Fibroblast of skin of scalp (primary cell): ENCODE measurements at regions not wholly inside any gene's neighbourhood (a gene's known extent, or its start where the extent isn't known, plus 50 kb on each side); places are given as distances from the start of the nearest gene placed in this dataset.
"Not testable (repeated sequence)": the region's sequence is repeated elsewhere in the genome, so short reads cannot be mapped to it uniquely, and the experiment has no call there.

Experiments
- DNase-seq: peaks from one replicate; pipeline ENCODE4 v3.0.0-alpha.2; 2013

DNA sequence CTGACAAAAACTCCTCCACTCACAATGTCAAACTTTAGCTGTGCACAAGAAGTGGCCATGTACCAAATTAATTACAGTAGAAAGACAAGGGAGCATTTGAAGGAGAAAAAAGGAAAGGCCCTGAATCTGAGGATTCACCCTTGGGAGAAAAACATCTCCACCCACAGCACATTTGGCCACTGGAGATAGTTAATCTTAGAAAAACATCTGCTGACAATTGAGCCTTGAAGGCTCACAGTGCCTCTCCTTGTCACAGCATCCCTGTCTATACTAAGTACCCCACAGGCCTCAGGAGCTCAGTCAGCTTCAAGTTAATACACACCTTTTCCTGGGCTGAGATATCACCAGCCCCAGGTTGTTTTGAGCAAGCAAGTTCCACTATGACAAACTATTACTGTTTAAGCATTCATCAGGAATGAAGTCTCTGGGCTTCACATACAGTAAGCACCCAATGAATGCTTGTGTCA, 78.1 kb upstream of the SETMAR start:
- no peak for DNase-seq

DNA sequence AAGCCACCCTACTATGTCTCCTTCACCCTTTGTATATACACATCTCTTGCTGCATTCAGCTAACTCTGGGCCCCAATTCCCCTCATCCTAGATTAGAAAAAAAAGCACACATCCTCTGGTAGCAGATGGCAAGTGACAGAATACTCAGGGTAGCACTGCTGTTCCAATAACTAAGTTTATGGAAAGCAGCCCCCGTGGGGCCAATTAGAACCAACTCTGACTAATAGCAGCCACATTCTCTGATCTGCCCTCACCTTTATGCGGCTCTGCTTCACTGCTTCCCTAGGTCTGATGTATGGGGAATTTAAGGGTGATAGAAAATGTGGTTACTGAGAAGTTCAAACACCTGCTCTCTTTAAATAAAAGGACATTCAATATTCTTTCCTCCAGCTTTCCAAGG, 74.9 kb upstream of the SETMAR start:
- DNase-seq, result no peak

DNA sequence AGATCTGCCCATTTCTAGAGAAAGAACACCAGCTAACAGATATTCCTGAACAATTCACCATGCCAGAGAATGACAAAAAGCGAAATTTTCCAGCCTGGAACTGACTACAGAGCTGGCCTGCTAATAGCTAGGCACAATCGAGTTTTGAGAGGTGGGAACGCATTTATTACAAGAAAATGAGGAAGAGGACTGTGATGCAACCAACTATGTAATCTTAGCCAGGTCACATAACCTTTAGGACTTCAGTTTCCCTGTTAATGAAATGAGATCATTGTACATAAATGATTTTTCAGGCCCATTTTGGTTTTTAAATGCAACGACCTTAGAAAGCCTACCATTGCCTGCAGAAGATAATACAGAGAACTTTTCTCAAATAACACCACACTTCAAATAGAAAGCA, 72.1 kb upstream of the SETMAR start:
- no peak for DNase-seq

DNA sequence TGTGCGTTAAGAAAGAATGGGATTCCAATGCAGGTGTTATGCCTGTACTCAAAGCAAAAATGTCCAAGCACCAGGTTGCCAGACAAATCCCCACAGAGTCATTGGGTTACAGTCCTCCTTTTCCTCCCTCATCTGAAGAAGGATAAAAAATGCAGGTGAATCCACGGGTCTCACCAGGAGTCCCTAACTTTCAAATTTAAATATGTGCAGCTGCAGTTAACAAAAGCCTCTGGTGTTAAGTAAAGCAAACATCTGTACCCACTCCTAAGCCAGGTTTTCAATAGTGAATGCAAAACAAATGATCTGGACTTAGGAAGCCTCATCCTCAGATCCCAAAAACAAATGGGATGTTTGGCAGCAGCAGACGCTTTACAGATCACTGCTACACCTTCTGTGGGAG, 70.4 kb upstream of the SETMAR start:
- no peak for DNase-seq

DNA sequence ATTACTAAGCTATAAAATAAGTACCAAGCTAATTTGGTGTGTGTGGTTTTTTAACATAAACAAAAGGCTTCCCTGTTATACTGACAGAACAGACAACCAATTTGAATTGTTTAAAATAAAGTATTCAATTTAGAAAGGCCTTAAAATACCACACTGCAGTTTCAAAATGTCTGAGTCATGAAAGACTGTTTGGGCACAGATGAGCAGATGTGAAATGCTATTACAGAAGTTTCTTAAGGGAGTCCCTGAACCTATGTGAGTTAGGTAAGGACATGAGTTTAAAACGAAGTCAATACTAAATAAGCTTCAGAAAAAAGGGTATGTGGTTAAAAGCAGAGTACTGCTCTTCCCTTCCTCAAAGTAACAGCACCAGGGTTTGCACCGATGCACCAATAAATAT, 69.7 kb upstream of the SETMAR start:
- no peak for DNase-seq

DNA sequence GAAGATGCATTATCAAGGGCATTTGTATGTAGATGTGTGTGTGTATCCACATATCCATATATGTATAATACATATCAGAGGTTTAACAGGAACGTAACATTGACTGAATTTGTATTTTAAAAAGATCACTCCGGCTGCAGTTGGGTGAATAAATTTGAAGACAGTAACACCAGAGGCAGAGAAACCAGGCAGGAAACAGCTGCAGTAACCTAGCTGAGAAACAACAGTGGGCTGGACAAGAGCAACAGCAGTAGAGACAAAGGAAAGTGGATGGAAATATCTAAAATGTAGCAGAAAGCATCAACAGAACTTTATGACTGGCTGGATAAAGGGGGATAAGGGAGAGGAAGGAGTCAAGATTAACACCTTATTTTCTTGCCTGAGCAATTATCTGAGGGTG, 68.3 kb upstream of the SETMAR start:
- no peak for DNase-seq

DNA sequence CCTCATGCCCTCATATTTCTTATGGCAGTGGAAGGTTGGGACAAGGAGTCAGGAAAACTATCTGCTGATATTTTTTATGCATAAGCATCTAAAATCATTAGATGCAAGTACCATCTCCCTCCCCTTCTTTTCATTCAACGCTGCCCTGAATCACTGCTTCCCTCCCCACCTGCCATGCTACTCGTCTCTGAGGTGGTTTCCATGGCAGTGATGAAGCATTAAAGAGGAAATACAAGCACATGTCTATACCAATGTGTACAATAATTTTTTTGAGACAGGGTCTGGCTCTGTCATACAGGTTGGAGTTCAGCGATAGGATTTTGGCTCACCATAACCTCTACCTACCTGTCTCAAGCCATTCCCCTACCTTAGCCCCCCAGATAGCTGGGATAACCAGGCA, 67.5 kb upstream of the SETMAR start:
- DNase-seq, result no peak

DNA sequence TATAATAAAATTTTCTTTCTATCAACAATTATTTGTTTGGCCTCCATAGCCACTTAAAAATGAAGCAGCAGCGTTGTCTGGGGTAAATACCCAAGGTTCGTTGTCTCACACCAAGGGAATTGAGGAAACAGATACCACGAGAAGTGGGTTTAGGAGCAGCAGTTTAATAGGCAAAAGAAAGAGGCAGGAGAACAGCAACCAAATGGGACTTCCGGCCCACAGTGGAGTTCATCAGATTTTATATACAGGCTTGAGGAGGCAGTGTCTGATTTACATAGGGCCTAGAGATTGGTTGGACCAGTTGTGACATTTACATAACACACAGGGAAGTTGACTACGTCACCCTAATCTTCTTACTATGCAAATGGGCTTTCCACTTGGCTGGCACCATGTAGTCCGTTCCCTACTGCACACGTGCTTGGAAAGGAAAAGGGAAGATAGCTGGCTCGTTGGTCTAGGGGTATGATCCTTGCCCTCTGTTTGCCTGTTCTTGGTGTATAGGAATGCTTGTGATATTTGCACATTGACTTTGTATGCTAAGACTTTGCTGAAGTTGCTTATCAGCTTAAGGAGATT, 61.5 kb upstream of the SETMAR start:
- DNase-seq, result no peak

DNA sequence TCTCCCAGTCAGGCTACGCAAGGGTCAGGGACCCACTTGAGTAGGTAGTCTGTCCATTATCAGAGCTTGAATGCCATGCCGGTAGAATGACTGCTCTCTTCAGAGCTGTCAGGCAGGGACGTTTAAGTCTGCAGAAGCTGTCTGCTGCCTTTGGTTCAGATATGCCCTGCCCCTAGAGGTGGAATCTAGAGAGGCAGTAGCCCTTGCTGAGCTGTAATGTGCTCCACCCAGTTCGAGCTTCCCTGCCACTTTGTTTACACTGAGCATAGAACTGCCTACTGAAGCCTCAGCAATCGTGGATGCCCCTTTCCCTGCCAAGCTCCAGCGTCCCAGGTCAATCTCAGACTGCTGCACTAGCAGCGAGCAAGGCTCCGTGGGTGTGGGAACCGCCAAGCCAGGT, 57.5 kb upstream of the SETMAR start:
- no peak for DNase-seq

DNA sequence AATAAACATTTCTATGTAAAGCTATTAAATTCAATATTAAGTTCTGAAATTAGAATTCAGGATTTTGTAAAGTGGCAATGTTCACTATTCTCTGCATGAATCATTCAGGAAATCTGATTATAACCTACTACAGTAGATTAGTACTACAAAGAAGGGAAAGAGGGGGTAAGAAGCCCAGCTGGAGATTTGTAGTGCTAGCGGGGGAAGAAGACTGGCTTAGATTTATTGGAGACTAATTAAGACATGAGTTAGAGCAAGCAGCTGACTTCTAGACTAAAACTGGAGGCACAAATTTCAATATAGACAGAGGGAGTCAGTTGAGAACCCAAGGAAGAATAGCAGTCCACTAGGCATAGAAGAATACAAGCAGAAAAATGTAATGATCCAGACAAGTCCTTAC, 55.8 kb upstream of the SETMAR start:
- no peak for DNase-seq

DNA sequence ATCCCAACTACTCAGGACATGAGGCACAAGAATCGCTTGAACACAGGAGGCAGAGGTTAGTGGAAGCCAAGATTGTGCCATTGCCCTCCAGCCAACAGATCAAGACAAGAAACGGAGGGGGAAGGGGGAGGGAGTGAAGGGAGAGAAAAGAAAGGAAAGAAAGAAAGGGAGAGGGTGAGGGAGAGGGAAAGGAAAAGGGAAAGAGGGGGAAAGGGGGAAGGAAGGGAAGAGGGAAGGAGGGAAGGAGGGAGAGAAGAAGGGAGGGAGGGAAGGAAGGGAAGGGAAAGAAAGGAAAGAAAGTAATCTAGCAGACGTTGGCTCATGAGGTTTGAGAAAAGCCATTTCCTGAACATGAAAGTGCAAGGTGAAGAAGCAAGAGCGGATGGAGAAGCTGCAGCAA, 53.1 kb upstream of the SETMAR start:
- no peak for DNase-seq

DNA sequence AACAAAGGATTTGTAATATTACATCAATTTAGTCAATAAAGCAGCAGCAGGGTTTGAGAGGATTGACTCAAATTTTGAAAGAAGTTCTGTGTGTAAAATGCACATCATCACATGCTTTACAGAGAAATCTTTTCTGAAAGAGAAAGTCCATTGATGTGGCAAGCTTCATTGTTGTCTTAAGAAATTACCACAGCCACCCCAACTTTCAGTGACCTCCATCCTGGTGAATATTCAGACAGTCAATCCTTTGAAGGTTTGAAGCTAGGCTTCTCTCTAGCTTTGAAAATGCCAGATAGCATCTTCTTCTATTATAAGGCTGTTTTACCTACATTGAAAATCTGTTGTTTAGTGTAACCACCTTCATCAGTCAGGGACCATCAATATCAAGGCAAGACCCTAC, 51.8 kb upstream of the SETMAR start:
- no peak for DNase-seq

DNA sequence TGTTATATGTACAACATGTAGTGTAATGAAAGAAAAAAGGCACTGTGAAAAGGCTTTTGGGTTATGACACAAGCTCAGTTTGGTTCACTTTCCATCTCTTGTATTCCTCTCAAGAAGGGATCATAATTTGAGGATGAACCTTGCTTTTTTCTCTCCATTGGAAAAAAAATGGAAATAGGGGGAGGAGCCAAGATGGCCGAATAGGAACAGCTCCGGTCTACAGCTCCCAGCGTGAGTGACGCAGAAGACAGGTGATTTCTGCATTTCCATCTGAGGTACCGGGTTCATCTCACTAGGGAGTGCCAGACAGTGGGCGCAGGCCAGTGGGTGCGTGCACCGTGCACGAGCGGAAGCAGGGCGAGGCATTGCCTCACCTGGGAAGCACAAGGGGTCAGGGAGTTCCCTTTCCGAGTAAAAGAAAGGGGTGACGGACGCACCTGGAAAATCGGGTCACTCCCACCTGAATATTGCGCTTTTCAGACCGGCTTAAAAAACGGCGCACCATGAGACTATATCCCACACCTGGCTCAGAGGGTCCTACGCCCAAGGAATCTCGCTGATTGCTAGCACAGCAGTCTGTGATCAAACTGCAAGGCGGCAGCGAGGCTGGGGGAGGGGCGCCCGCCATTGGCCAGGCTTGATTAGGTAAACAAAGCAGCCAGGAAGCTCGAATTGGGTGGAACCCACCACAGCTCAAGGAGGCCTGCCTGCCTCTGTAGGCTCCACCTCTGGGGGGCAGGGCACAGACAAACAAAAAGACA, 49.9 kb upstream of the SETMAR start:
- not testable (repeated sequence) for DNase-seq
